T-helper 1 cell treated with Interleukin-12 subunit alpha and Interleukin-12 subunit beta and Interleukin-4 antibody, amounts not matched to agents 30 ng/mL and 1 ng/mL, for 36 hours (primary cell): ENCODE measurements at regions not wholly inside any gene's neighbourhood (a gene's known extent, or its start where the extent isn't known, plus 50 kb on each side); places are given as distances from the start of the nearest gene placed in this dataset.

Experiments used
- intact Hi-C: fragments of 100-400 bp; cut with micrococcal nuclease; formaldehyde crosslinking; loops from one replicate; pipeline ENCODE4 v1.15.1; 2024

DNA sequence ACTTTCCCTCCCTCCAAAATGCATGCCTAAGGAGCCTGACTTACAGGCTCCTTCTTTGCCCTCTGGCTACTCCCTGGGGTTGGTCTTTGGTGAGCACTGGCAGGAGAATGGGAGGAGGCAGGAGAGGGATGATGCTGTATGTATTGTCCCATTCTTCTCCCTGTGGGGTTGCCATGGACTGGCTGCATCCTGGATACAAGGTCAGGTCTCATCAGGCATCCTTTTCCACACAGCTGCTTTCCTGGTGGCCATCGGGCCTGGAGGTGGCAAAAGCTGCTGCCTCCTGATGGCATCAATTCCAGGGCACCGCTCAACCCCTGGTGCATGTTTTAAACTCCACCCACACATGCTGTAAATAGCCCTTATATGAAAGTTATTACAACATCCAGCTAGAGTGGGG, 257.2 kb downstream of the ETS1 start:
- intact Hi-C loops: no loop called here

DNA sequence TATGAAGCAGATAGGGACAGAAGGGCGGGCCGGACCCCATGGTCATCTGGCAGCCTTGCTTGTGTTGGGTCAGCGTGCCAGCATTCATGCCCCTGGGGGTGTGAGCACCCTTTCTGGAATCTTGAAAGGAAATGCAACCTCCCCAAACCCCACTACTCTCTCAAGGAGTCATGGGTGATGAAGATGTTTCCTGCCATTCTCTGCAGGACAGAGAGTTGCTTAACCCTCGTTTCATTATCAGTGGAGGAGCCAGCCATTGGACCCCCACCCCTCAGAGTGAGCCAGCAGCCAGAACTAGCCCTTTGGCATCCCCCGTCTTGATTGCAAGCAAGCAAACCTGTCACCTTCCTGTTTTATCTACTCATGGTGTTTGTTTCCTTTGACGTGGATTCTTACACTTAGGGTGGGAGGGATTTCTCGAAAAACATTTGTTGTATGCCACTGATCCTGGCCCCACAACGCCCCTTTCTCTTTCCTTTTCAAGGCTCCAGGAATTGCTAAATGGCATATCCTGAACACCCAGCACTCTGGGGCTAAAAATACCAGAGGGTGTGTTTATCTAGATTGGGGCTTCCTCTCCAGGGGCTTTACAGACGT, 258.3 kb downstream of the ETS1 start:
- intact Hi-C loops: loop anchor here (1.0 kb wide), 1 partner anchor 12 kb away; no protein-coding TSS in a partner anchor

DNA sequence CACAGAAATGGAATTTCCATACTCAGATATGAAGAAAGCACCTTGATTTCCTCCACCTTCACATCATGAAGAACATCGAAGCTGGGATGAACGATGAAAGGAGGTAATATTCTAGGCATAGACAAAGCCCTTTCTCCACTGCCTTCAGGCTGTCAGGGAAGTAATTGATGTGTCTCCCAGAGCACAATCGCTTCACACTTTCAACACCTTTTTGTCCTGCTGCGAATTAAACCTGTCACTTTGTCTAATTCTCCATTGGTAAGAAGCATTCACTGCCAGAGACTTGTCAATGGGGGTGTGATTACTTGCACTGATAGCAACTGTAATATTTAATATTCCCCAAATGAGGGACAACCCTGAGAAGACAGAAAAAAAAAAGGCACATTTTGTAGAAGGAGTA, 260.1 kb downstream of the ETS1 start:
- intact Hi-C loops: no loop called here

DNA sequence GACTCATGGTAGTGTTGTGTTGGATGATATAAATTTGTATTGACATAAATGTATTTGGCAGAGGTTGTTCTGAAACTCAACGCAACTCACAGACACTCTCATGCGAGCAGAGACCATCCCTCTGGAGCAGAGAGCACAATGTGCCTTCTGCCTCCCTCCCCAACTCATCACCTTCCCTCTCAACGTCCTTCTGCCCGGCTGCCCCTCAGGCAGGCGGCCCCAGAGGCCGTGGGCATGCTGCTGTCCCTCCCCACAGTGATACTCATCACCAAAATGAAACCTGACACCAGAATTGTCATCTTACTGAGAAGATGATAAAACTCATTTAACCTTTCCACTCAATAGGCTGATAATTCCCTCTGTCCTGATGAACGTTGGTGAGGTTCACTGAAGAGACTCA, 260.6 kb downstream of the ETS1 start:
- intact Hi-C loops: no loop called here

DNA sequence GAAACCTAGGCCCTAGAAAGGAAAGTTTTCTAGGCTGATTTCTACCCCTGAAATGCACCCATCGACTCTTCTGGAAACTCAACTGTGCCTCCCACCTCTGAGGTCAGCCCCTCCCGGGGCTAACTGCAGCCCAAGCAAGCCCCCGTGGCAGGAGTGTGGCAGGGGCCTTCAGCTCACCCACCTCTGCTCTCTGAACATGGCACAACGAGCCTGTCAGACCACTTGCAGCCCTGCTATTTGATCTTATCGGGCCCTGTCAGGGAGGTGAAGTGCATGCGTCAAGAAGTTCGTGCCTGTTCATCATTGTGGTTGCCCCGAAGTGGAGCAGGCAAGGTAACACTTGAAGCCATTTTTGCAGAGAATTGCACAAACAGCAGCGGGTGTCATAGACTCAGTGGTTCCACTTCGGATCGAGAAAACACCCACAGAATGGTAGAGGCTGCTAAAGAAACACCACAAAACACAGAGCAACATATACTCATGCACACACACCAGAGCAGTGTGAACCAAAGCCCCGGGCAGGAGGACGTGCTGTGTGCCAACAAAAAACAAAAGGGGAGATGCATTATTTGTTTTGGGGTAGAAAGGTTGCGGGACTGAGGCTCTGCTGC, 262.7 kb downstream of the ETS1 start:
- intact Hi-C loops: loop anchor here (1.0 kb wide), 7 partner anchors 17 to 306 kb away; no protein-coding TSS in a partner anchor

DNA sequence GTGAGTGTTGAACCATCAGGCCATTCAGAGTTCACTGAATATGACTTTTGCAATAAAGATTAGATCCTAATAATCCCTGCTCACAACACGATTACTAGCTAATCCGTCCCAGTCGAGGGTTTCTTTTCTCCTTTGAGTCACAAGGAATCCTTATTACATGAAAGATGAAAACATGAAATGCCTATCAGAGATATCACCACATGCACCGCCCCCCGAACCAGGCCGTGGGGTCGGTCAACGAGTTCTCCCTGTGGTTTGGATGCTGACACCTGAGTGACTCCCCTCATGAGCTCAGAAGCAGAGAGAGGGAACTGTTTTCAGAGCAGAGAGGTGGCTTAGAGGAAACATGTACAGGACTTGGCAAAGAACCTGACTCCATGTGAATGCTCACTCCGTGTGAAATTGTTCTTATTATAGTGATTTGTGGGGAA, 263.3 kb downstream of the ETS1 start:
- intact Hi-C loops: loop anchor here (1.0 kb wide), 7 partner anchors 17 to 306 kb away; no protein-coding TSS in a partner anchor

DNA sequence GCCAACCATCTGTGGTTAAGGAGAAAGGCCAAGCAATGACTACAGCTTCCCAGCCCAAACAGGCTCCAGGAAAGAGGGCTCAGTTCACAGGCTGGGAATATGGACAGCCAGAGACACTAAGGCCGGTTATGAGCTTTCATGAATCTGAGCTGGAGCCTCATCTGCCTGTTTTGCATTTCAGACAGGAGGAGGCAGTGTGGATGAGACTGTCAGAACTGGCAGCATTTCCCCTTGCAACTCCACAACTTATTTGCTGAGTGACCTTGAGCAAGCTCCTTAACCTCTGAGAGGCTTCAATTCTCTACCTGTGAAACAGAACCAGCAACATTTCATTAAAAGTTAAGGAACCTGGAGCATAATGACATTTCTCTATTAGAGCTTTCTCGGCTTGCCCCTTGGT, 264.0 kb downstream of the ETS1 start:
- intact Hi-C loops: loop anchor here (1.0 kb wide), 1 partner anchor 21 kb away; no protein-coding TSS in a partner anchor

DNA sequence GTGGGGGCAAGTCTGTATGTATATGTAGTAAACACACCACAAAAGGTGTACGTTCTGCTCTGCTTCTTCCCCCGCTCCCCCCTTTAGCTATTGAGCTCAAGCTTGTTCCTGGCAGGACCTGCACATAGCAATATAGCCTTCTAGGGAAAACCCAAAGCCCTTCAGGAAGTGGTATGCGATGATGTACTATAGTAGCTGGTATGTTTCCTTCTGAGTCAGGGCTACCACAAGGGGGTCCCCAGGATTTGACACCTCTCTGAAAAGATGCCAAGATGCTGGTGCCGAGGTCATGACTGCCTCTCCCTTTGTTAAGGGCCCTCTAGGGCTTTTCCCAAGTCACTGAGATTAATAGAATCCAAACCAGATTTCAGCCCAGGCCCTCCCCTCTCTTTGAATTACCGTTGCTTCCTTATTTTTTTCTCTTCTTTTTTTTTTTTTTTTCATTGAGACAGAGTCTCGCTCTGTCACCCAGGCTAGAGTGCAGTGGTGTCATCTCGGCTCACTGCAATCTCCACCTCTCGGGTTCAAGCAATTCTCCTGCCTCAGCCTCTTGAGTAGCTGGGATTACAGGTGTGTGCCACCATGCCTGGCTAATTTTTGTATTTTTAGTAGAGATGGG, 268.4 kb downstream of the ETS1 start:
- intact Hi-C loops: loop anchor here (1.0 kb wide), 4 partner anchors 10 to 153 kb away; no protein-coding TSS in a partner anchor

DNA sequence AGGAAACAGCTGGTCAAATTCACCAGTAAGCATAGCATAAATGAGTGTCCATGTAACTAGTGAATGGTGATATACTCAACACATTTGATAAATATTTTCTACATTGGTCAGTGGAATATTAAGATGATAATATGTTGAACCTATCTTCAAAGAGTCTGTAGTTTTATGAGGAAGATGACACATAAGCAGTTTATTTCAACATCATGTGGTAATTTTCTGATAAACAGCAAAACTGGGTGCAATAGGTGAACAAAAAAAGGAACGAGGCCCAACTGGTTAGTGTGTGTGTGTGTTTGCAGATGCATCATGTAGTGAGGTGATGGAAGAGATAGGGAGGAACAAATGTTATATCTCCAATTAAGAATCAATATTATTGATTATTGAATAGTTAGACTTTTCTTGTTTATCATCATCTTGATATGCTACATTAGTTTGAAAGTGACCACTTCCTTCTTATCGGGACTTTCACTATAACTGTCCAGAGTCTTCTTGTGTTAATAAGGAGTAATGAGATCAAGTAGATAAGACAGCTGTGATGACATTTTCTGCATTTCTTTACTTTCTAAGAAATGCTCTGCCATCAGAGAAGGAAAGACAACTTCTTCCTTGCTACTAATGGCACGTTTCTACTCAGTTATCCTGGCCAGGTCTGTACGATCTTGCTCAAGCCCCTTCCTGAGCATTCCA, 270.7 kb downstream of the ETS1 start:
- intact Hi-C loops: no loop called here

DNA sequence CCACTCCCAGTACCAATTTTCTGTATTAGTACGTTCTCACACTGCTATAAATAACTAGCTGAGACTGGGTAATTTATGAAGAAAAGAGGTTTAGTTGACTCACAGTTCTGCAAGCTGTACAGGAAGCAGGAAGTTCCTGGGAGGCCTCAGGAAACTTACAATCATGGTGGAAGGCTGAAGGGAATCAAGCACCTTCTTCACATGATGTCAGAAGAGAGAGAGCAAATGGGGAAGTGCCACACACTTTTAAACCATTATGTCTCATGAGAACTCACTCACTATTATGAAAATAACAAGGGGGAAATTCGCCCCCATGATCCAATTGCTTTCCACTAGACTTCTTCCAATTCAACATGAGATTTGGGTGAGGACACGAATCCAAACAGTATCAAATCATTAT, 271.4 kb downstream of the ETS1 start:
- intact Hi-C loops: no loop called here

DNA sequence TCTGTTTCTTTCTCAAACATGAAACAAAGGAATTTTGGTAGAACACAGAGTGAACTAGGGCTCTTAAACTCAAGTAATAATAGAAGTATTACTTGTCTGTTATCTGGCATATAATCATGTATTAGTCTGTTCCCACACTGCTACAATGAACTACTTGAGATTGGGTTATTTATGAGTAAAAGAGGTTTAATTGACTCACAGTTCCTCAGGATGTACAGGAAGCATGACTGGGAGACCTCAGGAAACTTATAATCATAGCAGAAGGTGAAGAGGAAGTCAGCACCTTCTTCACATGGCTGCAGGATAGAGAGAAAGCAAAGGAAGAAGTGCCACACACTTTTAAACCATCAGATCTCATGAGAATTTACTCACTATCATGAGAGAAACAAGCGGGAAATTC, 273.4 kb downstream of the ETS1 start:
- intact Hi-C loops: no loop called here

DNA sequence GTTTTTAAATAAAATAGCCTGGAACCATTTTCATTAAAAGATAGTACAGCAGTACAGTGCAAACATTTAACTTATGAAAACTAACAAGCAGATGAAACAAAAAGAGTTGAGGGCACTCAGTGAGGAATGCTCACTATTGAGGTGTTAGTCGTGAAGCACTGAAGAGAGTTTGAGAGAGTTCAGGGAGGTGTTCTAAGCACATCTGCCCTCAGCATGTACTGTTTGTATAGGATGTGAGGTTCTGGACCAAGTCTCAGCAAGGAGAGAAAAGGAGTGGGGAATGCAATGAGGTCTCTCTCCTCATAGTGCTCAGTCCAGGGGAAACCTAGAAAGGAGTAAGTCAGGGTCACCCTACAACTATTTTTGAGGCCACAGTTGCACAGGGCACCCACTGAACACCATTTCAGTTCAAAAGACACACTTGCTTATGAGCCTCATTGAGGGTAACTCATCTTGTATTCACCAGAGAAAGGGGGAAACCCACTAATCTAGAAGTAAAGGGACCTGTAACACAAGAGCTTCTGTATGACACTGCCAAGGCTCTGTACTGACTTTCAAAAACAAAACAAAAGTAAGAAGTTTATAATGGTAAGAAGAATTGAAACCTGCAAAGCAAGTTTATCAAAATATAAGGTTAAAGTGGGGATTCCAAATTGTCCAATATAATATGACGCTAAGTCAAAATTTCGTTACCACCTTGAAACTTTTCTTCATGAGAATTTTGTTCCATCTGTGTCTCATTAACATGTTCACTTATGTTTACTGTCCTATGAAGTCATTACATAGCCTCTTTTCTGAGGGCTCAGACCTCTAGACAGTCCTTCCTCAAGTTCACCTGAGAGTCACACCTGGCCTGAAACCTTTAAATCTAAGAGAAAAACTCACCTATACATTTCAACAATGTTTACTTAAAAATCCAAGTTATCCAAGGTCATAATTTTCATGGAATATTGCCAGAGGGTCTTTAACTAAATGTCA, 275.3 kb downstream of the ETS1 start:
- intact Hi-C loops: loop anchor here (1.0 kb wide), 1 partner anchor 8 kb away; no protein-coding TSS in a partner anchor

DNA sequence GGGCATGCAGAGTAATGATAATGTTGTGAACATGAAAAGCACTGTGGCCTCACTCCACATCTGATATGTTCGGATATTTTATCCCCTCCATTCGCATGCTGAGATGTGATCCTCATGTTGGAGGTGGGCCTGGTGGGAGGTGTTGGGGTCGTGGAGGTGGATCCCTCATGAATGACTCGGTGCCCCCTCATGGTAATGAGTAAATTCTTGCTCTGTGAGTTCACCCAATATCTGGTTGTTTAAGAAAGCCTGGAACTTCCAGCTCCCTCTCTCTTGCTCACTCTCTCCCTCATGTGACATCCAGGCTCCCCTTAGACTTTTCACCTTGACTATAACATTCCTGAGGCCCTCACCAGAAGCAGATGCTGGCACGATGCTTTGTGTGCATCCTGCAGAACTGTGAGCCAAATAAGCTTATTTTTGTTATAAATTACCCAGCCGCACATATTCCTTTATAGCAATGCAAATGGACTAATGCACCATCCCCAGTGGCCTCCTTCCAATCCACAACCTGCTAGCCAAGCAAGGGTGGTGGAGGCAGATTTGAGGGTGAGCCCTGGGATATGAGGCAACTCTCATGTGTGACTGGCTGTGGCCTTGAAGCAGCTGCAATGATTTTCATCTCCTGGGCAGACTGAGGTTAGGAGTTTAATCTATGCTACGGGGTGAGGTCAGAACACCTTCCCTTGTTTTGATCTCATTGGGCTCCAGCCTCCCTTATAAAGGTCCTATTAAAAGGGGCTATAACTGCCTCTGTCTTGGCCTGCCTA, 276.5 kb downstream of the ETS1 start:
- intact Hi-C loops: no loop called here

DNA sequence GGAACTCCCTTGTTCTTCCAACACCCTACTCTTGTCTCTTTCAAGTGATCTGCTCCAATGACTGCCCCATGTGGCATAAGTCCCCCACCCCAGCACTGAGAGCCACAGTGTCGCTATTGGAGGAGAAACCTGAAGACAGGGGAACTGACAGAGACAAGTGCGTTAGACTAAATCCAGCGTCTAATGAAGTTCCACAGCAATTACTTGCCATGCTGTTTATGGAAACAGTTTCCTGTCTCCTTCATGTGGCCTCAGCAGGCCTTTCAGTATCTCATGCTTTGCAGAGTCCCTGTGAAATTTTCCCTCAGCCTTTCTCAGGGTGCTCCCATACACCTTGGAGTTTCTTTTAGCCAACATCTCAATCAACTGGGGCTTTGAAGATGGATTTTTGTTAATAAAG, 277.4 kb downstream of the ETS1 start:
- intact Hi-C loops: no loop called here

DNA sequence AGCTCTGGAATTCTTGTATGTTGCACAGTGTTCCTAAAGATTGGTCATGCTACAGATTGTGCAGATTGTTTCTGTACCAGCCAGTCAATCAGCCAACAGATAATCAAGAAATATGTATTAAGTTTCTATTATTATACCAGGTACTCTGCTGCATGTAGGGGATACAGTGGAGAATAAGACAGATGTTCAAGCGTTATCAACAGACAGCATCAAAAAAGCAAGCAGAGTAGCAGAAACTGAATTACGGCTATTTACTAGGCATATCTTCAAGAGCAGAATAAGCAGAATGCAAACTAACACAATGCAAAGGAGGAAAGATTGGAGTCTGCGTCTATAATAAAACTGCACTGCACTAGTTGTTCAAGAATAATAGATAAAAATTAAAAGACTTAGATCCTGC, 278.6 kb downstream of the ETS1 start:
- intact Hi-C loops: loop anchor here (1.0 kb wide), 1 partner anchor 10 kb away; no protein-coding TSS in a partner anchor

DNA sequence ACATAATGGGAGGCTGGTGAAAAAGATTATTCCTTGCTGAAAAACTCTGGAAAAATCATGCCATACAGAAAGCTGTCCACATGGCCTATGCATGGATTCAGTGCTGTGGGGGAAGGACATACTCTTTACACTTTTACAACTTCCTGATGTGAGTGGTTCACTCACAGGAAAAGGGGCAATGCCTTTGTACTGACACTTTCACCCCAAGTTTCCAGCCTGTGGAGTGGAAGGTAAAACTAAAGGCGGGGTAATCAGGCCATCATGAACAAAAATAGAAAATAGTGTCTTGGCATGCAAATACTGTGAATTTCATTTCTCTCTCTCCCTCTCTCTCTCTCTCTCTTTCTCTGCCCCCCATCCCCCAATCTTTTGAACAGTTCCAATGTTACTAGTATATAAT, 281.8 kb downstream of the ETS1 start:
- intact Hi-C loops: no loop called here

DNA sequence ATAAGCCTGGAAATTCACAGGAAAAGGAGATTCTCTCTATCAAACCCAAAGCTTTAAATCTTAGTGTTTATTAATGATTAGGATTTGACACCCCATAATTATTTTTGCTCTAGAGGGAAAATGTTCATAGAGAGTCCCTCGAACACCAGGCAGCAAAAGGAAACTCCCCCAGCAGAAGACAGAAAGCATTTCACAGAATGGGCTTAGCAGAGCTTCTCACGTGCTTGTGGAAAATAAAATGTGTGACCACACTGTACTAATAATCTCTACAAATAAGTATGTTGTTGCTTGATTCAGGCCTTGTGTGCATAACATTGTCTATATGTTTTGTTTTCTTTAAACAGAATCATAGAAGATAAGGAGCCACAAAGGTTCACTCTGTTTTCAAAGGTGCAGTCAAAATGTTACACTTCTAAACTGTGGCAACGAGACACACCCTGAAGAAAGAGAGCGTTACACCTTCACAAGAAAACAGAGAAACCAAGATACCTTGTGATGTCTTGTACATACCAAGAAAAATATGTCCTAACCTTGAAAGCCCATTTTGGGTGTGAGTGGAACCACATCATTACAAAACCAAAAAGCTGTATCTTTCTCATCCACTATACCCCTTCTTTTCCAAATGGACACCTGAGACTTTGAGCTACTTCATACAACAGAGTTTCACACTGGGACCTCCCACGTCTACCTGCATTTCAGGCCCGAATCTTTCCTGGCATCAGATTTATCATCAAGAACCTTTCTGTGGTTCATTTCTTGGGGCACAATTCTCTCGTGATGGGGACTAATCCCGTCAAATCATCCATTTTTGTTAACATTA, 282.5 kb downstream of the ETS1 start:
- intact Hi-C loops: loop anchor here (1.0 to 5.0 kb wide), 3 partner anchors 7 to 1697 kb away; partner anchors contain the start of genes FLI1 and PRDM10

DNA sequence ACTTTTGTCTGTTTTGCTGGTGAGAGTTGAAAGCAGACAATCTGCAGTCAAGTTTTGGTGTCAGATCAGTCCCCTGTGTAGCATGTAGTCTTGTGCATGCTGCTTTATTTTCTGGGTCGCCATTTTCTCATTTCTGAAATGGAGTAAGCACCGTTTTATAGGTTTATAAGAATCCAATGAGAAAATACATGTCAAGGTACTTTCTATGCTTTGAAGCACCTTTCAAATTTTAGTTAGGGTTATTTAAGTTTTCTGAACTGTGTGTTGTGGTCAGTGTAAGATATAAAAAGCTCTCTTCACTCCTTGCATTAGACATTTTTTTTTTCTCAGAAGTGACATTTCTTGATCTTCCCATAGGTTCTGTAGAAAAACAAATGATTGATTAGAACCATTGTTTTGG, 283.2 kb downstream of the ETS1 start:
- intact Hi-C loops: loop anchor here (1.0 to 5.0 kb wide), 3 partner anchors 8 to 1698 kb away; partner anchors contain the start of genes FLI1 and PRDM10

DNA sequence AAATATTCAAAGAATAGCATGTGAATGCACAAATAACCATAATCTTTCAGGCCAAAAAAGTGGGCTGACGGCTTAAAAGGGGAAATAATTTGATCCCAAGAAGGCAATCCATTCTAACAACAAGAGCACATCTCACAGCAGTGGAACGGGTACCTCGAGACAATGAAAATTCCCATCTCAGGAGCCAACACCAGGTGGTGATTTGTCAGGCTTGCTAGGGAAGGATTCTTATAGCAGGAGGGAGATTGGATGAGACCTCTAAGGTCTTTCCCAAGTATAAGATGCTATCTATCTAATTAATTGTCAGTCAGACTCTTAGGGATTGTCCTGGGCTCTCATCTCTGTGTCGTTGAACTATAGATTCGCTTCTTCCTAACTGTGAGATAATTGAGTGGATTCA, 284.0 kb downstream of the ETS1 start:
- intact Hi-C loops: loop anchor here (5.0 kb wide), 2 partner anchors 389 to 1699 kb away; partner anchors contain the start of genes FLI1 and PRDM10
